H9 (cell line): ENCODE measurements at regions not wholly inside any gene's neighbourhood (a gene's known extent, or its start where the extent isn't known, plus 50 kb on each side); places are given as distances from the start of the nearest gene placed in this dataset.

Experiments
- DNase-seq: peaks from one replicate; pipeline ENCODE4 v3.0.0-alpha.2; 2017
- H2AFZ ChIP-seq: one replicate; pipeline ENCODE4 v1.6.1; 2013; ENCODE audit warnings: mild to moderate bottlenecking, low read length, control low read depth, moderate library complexity
- H2AK5ac ChIP-seq: 2 replicates; pipeline ENCODE4 v1.6.1; 2013; ENCODE audit warnings: low read length, control low read depth, mixed read lengths; ENCODE audit not compliant: insufficient read length
- H2BK120ac ChIP-seq: one replicate; pipeline ENCODE4 v1.6.1; 2013; ENCODE audit warnings: low read depth, mild to moderate bottlenecking, low read length, control low read depth, inconsistent platforms; ENCODE audit not compliant: poor library complexity, severe bottlenecking
- H2BK12ac ChIP-seq: 2 replicates; pipeline ENCODE4 v1.6.1; 2013; ENCODE audit warnings: low read length, control low read depth, mixed read lengths, low read depth; ENCODE audit not compliant: insufficient read length
- H2BK15ac ChIP-seq: 2 replicates; pipeline ENCODE4 v1.6.1; 2013; ENCODE audit warnings: low read depth, low read length, control low read depth
- H2BK20ac ChIP-seq: one replicate; pipeline ENCODE4 v1.6.1; 2013; ENCODE audit warnings: low read depth, mild to moderate bottlenecking, low read length, control low read depth, inconsistent platforms; ENCODE audit not compliant: poor library complexity, severe bottlenecking
- H2BK5ac ChIP-seq: 2 replicates; pipeline ENCODE4 v1.6.1; 2013; ENCODE audit warnings: low read length, control low read depth, mixed read lengths; ENCODE audit not compliant: insufficient read length
- H3K14ac ChIP-seq: 2 replicates; pipeline ENCODE4 v1.6.1; 2013; ENCODE audit warnings: low read length, control low read depth; ENCODE audit not compliant: insufficient read depth
- H3K18ac ChIP-seq: 2 replicates; pipeline ENCODE4 v1.6.1; 2013; ENCODE audit warnings: low read depth, mild to moderate bottlenecking, mixed read lengths, low read length, control low read depth; ENCODE audit not compliant: insufficient read length
- H3K23ac ChIP-seq: 2 replicates; pipeline ENCODE4 v1.6.1; 2013; ENCODE audit warnings: low read length, control low read depth, mixed read lengths, low read depth; ENCODE audit not compliant: insufficient read length
- H3K23me2 ChIP-seq: 2 replicates; pipeline ENCODE4 v1.6.1; 2013; ENCODE audit warnings: low read depth, mild to moderate bottlenecking, mixed read lengths, low read length, control low read depth; ENCODE audit not compliant: insufficient read length, poor library complexity, severe bottlenecking
- H3K27ac ChIP-seq: 2 replicates; pipeline ENCODE4 v1.5.1; 2013; ENCODE audit warnings: low read length, control low read depth, mixed read lengths, low read depth; ENCODE audit not compliant: insufficient read length
- H3K27me3 ChIP-seq: 2 replicates; pipeline ENCODE4 v1.6.1; 2013; ENCODE audit warnings: low read length, control low read depth, inconsistent platforms; ENCODE audit not compliant: insufficient read depth
- H3K4ac ChIP-seq: 2 replicates; pipeline ENCODE4 v1.6.1; 2013; ENCODE audit warnings: low read depth, mild to moderate bottlenecking, control low read depth, inconsistent platforms, low read length, moderate library complexity
- H3K4me1 ChIP-seq: 2 replicates; pipeline ENCODE4 v1.6.1; 2013; ENCODE audit warnings: low read length, control low read depth, inconsistent platforms; ENCODE audit not compliant: insufficient read depth
- H3K4me2 ChIP-seq: 2 replicates; pipeline ENCODE4 v1.6.1; 2013; ENCODE audit warnings: low read length, control low read depth, mixed read lengths; ENCODE audit not compliant: insufficient read length, insufficient read depth
- H3K56ac ChIP-seq: 2 replicates; pipeline ENCODE4 v1.6.1; 2013; ENCODE audit warnings: low read depth, mild to moderate bottlenecking, mixed read lengths, low read length, control low read depth; ENCODE audit not compliant: insufficient read length
- H3K79me1 ChIP-seq: 2 replicates; pipeline ENCODE4 v1.6.1; 2013; ENCODE audit warnings: low read depth, mild to moderate bottlenecking, moderate library complexity, low read length, control low read depth, inconsistent platforms; ENCODE audit not compliant: insufficient read depth, poor library complexity, severe bottlenecking
- H3K79me2 ChIP-seq: 2 replicates; pipeline ENCODE4 v1.6.1; 2013; ENCODE audit warnings: low read length, control low read depth, inconsistent platforms; ENCODE audit not compliant: insufficient read depth
- H3K9ac ChIP-seq: 2 replicates; pipeline ENCODE4 v1.6.1; 2013; ENCODE audit warnings: low read length, control low read depth, mixed read lengths; ENCODE audit not compliant: insufficient read length; ENCODE audit errors: extremely low read depth
- H3K9me3 ChIP-seq: one replicate; pipeline ENCODE4 v1.6.1; 2013; ENCODE audit warnings: low read depth, low read length, inconsistent platforms; ENCODE audit not compliant: control insufficient read depth
- H3T11ph ChIP-seq: one replicate; pipeline ENCODE4 v1.6.1; 2013; ENCODE audit warnings: mild to moderate bottlenecking, low read length, control low read depth, inconsistent platforms
- H4K20me1 ChIP-seq: one replicate; pipeline ENCODE4 v1.6.1; 2013; ENCODE audit not compliant: control insufficient read depth, insufficient read length, insufficient read depth
- H4K5ac ChIP-seq: 2 replicates; pipeline ENCODE4 v1.6.1; 2013; ENCODE audit warnings: low read depth, mild to moderate bottlenecking, mixed read lengths, low read length, control low read depth; ENCODE audit not compliant: insufficient read length
- H4K8ac ChIP-seq: replicated peaks from 2 replicates; pipeline ENCODE4 v1.6.1; 2013; ENCODE audit warnings: low read length, control low read depth, mixed read lengths, low read depth; ENCODE audit not compliant: insufficient read length
- H4K91ac ChIP-seq: 2 replicates; pipeline ENCODE4 v1.6.1; 2013; ENCODE audit warnings: low read depth, mild to moderate bottlenecking, moderate library complexity, mixed read lengths, low read length, control low read depth; ENCODE audit not compliant: insufficient read length
- H3K27ac Mint-ChIP-seq, 3 experiments: 2 replicates in 2 of 3; 3 replicates in 1 of 3; pipeline ENCODE4 v1.8.0; 2020 to 2021; ENCODE audit warnings: mixed read lengths in 3 of 3, mild to moderate bottlenecking in 1 of 3, moderate library complexity in 1 of 3
- H3K27me3 Mint-ChIP-seq: 2 replicates; pipeline ENCODE4 v1.8.0; 2021; ENCODE audit warnings: low read depth, mild to moderate bottlenecking, moderate library complexity, mixed read lengths
- H3K36me3 Mint-ChIP-seq, 3 experiments: 2 replicates in 2 of 3; 3 replicates in 1 of 3; pipeline ENCODE4 v1.8.0; 2020 to 2021; ENCODE audit warnings: low read depth in 3 of 3, mixed read lengths in 3 of 3; ENCODE audit not compliant: insufficient read depth in 1 of 3
- H3K4me1 Mint-ChIP-seq, 2 experiments: 2 replicates each; pipeline ENCODE4 v1.8.0; 2020; ENCODE audit warnings: mixed read lengths in 2 of 2
- H3K4me3 Mint-ChIP-seq, 2 experiments: 2 replicates in 1 of 2; 3 replicates in 1 of 2; pipeline ENCODE4 v1.8.0; 2020 to 2021; ENCODE audit warnings: mild to moderate bottlenecking in 2 of 2, mixed read lengths in 2 of 2, moderate library complexity in 1 of 2
- H3K9me3 Mint-ChIP-seq, 2 experiments: 2 replicates in 1 of 2; 3 replicates in 1 of 2; pipeline ENCODE4 v1.8.0; 2020; ENCODE audit warnings: mild to moderate bottlenecking in 2 of 2, mixed read lengths in 2 of 2, moderate library complexity in 1 of 2
- WGBS: extraction: QIAGEN DNeasy Blood & Tissue Kit; methylation state at CpG from one replicate; pipeline ENCODE4 v1.1.7; 2013; ENCODE audit warnings: missing lambda C conversion rate, low lambda C conversion rate, mixed read lengths; ENCODE audit not compliant: insufficient read length; ENCODE audit errors: extremely low coverage; 5-methylcytosine and 5-hydroxymethylcytosine counted together
- TF ChIP-seq, protein P1 (sequence below): fragments of 200-600 bp; sonication (generic); conservative IDR thresholded peaks from 3 replicates; pipeline ENCODE4 v1.8.0; 2021; ENCODE audit warnings: antibody characterized with exemption, mild to moderate bottlenecking

DNA sequence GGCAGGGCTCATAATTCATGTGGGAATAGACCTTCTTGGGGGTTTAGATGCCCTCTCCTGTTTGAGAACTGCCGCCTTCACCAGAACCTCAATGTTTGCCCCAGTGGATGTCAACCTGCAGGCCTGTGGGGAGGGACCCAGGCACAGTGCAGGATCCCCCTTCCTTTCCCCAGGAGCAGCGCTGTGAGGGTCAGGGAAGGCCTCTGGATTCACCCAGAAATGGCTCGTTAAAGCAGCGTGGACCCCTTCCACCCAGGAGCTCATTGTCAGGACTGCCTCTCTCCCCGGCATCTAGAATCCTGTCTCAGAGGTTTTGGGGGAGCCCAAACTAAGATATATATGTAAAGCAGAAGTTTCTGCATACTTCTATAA lies 188.3 kb downstream of the GADD45G start:
- no peak overlapping the region for H3K4me2 ChIP-seq
- H3K27me3 ChIP-seq: no peaks in the 10 kb centered on the region
- no peak overlapping the region for H3K27ac Mint-ChIP-seq
- TF ChIP-seq, protein P1, sequence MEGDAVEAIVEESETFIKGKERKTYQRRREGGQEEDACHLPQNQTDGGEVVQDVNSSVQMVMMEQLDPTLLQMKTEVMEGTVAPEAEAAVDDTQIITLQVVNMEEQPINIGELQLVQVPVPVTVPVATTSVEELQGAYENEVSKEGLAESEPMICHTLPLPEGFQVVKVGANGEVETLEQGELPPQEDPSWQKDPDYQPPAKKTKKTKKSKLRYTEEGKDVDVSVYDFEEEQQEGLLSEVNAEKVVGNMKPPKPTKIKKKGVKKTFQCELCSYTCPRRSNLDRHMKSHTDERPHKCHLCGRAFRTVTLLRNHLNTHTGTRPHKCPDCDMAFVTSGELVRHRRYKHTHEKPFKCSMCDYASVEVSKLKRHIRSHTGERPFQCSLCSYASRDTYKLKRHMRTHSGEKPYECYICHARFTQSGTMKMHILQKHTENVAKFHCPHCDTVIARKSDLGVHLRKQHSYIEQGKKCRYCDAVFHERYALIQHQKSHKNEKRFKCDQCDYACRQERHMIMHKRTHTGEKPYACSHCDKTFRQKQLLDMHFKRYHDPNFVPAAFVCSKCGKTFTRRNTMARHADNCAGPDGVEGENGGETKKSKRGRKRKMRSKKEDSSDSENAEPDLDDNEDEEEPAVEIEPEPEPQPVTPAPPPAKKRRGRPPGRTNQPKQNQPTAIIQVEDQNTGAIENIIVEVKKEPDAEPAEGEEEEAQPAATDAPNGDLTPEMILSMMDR: no peak
- no peak overlapping the region for H3K4me3 Mint-ChIP-seq
- H3K4me1 ChIP-seq: no peaks in the 10 kb centered on the region
- H4K5ac ChIP-seq: no peak overlapping the region
- no peak overlapping the region for H3T11ph ChIP-seq
- H3K23me2 ChIP-seq: no peaks in the 10 kb centered on the region
- no peak overlapping the region for H3K4ac ChIP-seq
- H3K9me3 ChIP-seq: no peaks in the 10 kb centered on the region
- no peak for DNase-seq
- no CpG with 5 or more reads among the region's 5 CpGs for WGBS
- no peaks in the 10 kb centered on the region for H3K9me3 Mint-ChIP-seq
- no peak overlapping the region for H2BK12ac ChIP-seq
- no peaks in the 10 kb centered on the region for H3K36me3 Mint-ChIP-seq
- no peak overlapping the region for H3K27ac ChIP-seq
- no peak overlapping the region for H3K14ac ChIP-seq
- no peak overlapping the region for H3K9ac ChIP-seq
- H2BK5ac ChIP-seq: no peak overlapping the region
- H2BK120ac ChIP-seq: no peak overlapping the region
- H3K23ac ChIP-seq: no peak overlapping the region
- H3K56ac ChIP-seq: no peak overlapping the region
- H3K18ac ChIP-seq: no peak overlapping the region
- H4K91ac ChIP-seq: no peak overlapping the region
- no peaks in the 10 kb centered on the region for H3K79me2 ChIP-seq
- no peaks in the 10 kb centered on the region for H3K79me1 ChIP-seq
- no peaks in the 10 kb centered on the region for H3K4me1 Mint-ChIP-seq
- H3K27me3 Mint-ChIP-seq: no peaks in the 10 kb centered on the region
- no peak overlapping the region for H2BK20ac ChIP-seq
- no peak overlapping the region for H4K8ac ChIP-seq
- H2BK15ac ChIP-seq: no peak overlapping the region
- H4K20me1 ChIP-seq: no peaks in the 10 kb centered on the region
- no peak overlapping the region for H2AK5ac ChIP-seq
- no peak overlapping the region for H2AFZ ChIP-seq
